Hematopoietic multipotent progenitor cell treated with erythropoietin and hydrocortisone succinate and interleukin-3 and kit ligand, for 4 days (in vitro differentiated cells): ENCODE measurements at regions not wholly inside any gene's neighbourhood (a gene's known extent, or its start where the extent isn't known, plus 50 kb on each side); places are given as distances from the start of the nearest gene placed in this dataset.
A peak's percentile ranks its signal among the peaks of the same experiment; 100 is the strongest.
"Not testable (repeated sequence)": the region's sequence is repeated elsewhere in the genome, so short reads cannot be mapped to it uniquely, and the experiment has no call there.

Source experiments
- DNase-seq: peaks from one replicate; pipeline ENCODE4 v3.0.0-alpha.2; 2015

DNA sequence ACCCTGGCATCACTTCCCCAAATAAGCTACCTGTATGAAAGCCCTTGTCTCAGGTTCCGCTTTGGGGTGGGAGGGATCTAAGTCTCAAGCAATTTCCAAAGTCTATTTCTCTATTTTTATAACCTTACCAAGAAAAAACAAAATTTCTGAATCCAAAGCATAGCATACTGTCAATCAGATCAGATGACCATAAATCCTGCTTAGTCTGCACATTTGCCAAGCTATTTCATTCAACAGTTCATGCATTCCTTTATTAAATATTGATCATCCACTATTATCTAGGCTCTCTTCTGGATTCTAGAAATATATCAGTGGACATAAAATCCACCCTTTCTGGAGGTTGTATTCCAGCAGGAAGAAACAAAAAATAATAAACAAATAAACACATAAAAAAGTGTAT, 263.5 kb upstream of the USP15 start:
- no peak for DNase-seq

- peak; percentile 43 for DNase-seq
Observed at GRCh38 chr12:61998791-61999190, 261.4 kb upstream of the USP15 start.

GRCh38 chr12:61999311-61999710, 260.9 kb upstream of the USP15 start:
- DNase-seq = no peak

DNA sequence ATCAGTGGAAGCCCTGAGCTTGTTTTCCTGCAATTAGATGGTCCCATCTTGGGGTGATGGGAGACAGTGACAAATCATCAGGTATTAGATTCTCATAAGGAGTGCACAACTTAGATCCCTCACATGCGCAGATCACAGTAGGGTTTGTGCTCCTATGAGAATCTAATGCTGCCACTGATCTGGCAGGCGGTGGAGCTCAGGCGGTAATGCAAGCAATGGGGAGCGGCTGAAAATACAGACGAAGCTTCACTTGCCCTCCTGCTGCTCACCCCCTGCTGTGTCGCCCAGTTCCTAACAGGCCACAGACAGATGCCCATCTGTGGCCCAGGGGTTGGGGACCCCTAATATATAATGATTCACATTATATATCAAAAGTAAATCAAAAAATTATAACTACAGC, 258.8 kb upstream of the USP15 start:
- DNase-seq = no peak

DNA sequence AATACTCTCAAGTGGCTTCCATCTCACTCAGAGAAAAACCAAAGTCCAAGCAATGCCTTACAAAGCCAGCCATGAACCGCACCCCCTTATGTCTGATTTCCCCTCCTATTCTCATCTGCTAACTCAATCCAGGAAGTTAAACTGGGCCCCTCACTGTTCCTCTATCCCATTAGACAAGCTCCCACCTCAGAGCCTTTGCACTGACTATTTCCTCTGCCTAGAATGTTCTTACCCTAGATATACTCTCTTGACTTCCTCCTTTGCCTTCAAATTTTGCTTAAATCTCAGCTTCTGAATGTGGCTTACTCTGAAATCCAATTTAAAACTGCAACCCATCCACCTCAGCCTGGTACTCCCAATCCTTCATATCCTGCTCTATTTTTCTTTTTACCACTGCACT, 257.0 kb upstream of the USP15 start:
- DNase-seq = no peak

DNA sequence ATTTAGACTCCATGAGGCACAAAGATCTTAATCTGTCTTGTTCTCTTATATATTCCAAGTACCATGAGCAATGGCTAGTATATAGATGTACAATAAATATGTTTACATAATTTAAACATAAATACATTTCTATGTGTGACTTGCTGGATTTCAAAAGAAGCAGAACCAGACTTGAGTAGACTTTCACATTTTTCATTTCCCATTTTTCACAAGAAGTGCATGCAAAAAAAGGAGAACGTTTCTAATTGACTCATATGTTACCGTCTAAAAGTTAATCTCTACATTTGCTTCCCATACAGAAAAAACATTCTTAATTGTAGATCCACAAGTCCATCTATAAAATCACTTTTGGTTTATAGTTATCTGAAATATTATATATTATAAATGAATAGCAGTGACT, 256.5 kb upstream of the USP15 start:
- DNase-seq = no peak

DNA sequence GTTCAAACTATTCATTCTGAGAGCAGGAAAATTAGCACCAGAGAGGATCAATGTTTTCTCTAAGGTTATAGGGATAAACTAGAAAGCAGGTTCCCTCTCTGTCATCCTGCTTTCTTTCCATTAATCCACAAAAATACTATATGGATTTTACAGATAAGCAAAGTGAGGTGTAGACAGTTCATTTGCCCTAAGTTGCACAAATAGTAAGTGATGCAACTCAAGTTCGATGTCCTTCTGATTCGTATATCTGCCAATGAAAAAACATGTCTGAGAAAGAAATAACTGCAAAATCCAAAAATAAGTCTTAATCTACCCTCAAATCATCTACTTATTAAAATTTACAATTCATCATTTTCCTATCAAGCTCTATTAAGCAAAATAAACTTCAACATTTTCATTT, 254.6 kb upstream of the USP15 start:
- no peak for DNase-seq

GRCh38 chr12:62006076-62006732, 254.0 kb upstream of the USP15 start:
- DNase-seq = peak; percentile 70

GRCh38 chr12:62008703-62009102, 251.5 kb upstream of the USP15 start:
- DNase-seq = no peak

GRCh38 chr12:62009445-62009844, 250.8 kb upstream of the USP15 start:
- DNase-seq = no peak

- DNase-seq = not testable (repeated sequence)
Observed at GRCh38 chr12:62010331-62010906, 249.8 kb upstream of the USP15 start.

DNA sequence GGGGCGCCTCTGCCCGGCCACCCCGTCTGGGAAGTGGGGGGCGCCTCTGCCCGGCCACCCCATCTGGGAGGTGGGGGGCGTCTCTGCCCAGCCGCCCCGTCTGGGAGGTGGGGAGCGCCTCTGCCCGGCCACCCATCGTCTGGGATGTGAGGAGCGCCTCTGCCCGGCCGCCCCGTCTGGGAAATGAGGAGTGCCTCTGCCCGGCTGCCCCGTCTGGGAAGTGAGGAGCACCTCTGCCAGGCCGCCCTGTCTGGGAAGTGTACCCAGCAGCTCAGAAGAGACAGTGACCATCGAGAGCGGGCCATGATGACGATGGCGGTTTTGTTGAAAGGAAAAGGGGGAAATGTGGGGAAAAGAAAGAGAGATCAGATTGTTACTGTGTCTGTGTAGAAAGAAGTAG, 249.2 kb upstream of the USP15 start:
- DNase-seq = not testable (repeated sequence)

DNA sequence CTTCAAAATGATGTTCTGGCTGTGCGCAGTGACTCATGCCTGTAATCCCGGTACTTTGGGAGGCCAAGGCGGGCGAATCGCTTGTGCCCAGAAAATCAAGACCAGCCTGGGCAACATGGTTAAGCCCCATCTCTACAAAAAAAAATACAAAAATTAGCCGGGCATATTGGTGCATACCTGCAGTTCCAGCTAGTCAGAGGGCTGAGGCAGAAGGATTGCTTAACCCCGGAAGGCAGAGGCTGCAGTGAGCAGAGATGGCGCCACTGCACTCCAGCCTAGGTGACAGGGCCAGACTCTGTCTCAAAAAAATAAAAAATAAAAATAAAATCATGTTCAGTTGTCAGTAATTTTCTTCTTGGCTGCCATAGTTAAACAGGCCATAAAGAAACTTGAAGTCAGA, 245.9 kb upstream of the USP15 start:
- DNase-seq = no peak

DNA sequence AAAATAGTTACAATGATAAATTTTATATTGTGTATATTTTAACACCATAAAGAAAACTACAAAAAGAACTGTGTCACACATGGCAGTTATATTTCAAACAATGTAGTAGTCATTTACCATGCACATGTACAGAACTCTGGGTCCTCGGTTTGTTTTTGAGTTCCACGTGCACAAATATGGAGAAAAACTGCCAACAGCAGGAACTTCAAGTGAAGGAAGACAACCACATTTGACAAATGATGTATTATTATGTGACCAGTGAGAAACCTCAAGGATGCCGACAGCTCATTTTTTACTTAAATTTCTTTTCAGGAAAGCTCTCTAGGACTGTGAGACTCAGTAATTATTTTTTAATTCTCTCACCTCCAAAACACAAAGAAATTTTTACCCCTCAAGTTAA, 244.2 kb upstream of the USP15 start:
- DNase-seq = peak; percentile 58

DNA sequence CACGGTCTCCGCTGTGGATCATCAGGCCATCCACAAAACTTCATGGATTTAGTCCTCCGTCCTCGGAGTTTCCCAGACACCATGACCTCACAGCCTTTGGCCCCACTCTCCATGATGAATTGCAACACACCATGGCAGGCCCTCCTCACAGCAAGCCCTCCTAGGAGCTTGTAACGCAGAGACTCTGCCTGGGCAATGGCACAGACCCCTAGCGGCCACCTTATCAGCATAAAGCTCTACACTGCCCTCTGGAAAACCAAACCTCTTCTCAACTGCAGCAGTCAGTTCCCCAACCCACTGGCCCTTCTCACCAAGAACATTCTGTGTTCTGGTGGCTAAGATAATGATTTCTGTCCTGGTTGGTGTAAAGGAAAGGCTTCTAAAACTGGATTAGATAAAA, 238.4 kb upstream of the USP15 start:
- no peak for DNase-seq

DNA sequence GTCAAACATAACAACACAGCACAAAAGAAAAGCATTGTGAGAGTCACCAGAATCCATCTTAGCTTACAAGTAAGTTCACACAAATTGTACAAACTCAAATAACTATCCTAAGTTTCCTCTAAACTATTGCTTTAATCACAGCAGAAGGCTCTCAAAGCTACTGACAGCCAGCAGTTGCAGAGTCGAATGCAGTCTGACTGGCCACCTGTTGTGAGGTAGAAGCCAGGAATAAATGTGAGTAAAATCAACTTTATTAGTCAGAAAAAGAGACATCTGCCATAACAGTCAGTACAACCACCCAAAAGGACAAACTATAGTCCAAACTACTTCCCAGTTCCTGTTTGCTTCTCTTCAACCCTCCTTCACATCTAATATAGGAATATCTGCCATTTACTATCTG, 231.7 kb upstream of the USP15 start:
- no peak for DNase-seq

DNA sequence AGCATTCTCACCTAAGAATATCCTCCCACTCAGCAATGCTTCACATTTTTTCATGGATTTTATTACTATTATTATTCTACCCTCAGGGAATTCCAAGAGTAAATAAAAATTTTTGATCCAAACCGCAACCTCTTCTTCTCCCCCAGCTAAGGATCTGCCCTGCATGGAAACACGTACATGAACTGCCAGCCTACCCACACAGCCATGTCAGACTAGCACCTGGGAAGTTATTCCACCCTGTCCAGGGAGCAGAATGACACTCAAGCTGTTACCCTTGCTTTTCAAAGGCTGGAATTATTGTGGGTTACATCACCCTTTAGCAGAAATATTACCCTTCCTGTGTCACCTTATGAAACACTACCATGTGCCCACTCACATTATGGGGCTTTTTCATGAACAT, 227.3 kb upstream of the USP15 start:
- DNase-seq = no peak

DNA sequence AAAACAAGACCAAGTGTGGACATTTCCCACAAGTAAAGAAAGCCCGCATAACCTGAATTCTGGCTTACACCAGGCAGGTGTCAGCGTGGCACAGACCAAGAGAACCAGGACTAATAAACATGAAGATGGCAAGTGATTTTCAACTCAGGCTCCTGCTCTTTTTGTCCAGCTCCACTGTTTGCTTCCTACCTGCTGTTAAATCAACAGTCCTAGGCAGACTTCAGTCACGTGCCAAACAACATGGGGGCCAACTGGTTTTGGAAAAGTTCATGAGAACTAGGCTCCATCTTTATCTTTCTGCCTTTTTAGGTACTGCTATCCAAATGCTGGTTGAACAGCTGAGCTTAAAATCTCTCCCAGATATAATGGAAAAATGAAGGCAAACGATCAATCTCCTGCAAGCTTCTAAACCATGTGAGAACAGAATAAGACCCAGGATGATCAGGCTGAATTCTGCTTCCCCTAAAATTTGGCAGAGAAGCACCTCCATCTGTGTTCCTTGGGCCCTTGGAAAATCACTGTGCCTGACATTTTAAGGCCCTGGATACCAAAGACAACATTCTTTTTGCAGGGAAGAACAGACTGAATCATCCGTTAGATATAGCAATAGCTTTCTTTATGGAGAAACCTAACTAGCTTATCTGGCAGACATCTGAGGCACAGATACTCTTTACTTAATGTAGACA, 215.6 kb upstream of the USP15 start:
- no peak for DNase-seq

- DNase-seq = no peak
Observed at GRCh38 chr12:62045211-62045610, 215.0 kb upstream of the USP15 start.

DNA sequence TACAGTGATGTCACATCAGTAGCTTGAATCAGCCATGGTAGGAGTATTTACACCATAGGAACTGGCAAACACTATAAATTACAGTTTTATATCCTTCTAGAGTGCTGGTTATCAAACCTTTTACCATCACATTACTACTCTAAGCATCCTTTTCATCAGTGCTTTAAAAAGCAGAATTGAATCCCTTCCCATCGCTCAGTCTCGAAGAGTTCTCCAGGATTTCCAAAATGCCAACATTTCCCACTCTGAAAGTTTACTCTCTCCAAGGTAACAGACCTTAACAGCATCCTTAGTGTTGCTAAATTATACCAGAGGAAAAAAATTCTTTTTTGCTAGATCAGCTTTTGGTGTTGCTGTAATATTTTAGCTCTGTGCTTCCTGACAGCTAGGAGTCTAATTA, 209.4 kb upstream of the USP15 start:
- DNase-seq = no peak

GRCh38 chr12:62069976-62070375, 190.2 kb upstream of the USP15 start:
- DNase-seq = no peak

DNA sequence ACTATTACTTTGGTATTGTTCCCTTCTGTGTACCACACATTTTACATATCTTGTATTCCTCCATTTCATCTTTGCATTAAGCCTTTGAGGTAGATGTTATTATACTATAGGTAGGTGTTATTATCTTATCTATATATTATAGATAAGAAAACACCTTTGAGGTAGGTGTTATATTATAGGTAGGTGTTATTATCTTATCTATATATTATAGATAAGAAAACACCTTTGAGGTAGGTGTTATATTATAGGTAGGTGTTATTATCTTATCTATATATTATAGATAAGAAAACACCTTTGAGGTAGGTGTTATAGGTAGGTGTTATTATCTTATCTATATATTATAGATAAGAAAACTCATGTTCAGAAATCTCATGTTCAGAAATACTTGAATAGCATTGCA, 187.0 kb upstream of the USP15 start:
- not testable (repeated sequence) for DNase-seq

DNA sequence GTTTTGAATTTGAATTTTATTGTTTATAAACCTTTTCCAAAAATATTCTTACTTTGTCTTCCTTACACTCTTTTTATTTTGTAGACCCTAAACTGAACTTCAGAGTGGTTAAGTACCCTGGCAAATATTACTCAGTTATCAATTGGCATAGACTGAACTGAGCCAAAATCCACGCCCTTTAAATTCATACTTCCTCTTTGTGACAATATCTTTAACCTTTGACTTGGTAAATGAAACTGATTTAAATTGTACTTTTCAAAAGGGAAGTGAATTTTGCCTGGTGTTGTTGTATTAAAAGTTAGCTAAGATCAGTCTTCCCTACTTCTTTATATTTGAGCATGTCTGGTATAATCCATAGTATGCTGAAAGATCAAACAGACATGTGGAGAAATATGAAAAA, 184.3 kb upstream of the USP15 start:
- DNase-seq = peak; percentile 48

GRCh38 chr12:62078020-62078419, 182.2 kb upstream of the USP15 start:
- DNase-seq = no peak

GRCh38 chr12:62082448-62082847, 177.8 kb upstream of the USP15 start:
- no peak for DNase-seq
